Panc1 (cell line): ENCODE measurements at regions not wholly inside any gene's neighbourhood (a gene's known extent, or its start where the extent isn't known, plus 50 kb on each side); places are given as distances from the start of the nearest gene placed in this dataset.

ENCODE experiments used
- CTCF ChIP-seq: fragments of 450-650 bp; IDR thresholded peaks from 2 replicates; pipeline ENCODE4 v1.5.1; 2017; ENCODE audit warnings: mild to moderate bottlenecking
- REST ChIP-seq, 2 experiments: IDR thresholded peaks; 2 replicates each; pipeline ENCODE4 v1.6.1; 2011 to 2012; ENCODE audit warnings: low read depth in 2 of 2, control low read depth in 1 of 2, low read length in 1 of 2, mild to moderate bottlenecking in 1 of 2, moderate library complexity in 1 of 2; ENCODE audit not compliant: insufficient read depth in 1 of 2
- SIN3A ChIP-seq: IDR thresholded peaks from 2 replicates; pipeline ENCODE4 v1.6.1; 2012; ENCODE audit warnings: low read depth, mild to moderate bottlenecking, low read length, moderate library complexity, borderline replicate concordance; ENCODE audit not compliant: insufficient read depth
- TCF7L2 ChIP-seq: IDR thresholded peaks from 2 replicates; pipeline ENCODE4 v1.6.1; 2011; ENCODE audit warnings: mild to moderate bottlenecking, low read depth, low read length, inconsistent platforms

DNA sequence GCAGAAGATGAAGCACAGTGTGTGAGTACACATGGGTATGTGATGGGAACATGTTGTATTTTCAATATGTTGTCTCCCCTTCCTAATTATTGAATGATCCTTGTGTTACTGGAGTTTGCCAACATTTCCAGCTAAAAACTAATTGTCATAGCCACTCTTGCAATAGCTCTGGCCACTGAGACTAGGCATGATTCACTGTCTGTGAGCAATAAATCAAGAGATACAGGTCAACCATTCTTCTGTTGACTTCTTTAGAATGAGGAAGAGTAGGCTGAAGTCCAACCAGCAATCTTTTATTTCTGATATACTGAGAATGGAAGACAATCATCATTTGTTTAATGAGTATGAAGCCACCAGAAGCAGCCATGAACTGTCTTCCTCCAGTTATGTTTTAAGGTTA lies 413.9 kb downstream of the SLITRK5 start:
- TF ChIP-seq CTCF (no peak), REST (IDR thresholded peaks at IDR 0.05; ENCODE audit: insufficient read depth in 1 of 2, low read depth in 2 of 2, low read length in 1 of 2) (no peak), SIN3A (no peak), TCF7L2 (no peak)
